ENCODE measurements at regions not wholly inside any gene's neighbourhood (a gene's known extent, or its start where the extent isn't known, plus 50 kb on each side); places are given as distances from the start of the nearest gene placed in this dataset.

- peak; percentile 49 for TF ChIP-seq GABPB1 (CRISPR knock-in tag; IDR thresholded peaks at IDR 0.05)
These were observed 156.4 kb upstream of the NR3C2 start (continued) for GRCh38 chr4:148598418-148599207.

- 0% methylated on average over 2 of the region's 4 CpGs for WGBS (ENCODE audit: low lambda C conversion rate)
- no peaks in the 10 kb centered on the region for H3K79me2 ChIP-seq (ENCODE audit: insufficient read depth, low read length)
- TF ChIP-seq, protein P1, sequence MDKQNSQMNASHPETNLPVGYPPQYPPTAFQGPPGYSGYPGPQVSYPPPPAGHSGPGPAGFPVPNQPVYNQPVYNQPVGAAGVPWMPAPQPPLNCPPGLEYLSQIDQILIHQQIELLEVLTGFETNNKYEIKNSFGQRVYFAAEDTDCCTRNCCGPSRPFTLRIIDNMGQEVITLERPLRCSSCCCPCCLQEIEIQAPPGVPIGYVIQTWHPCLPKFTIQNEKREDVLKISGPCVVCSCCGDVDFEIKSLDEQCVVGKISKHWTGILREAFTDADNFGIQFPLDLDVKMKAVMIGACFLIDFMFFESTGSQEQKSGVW (CRISPR knock-in tag; IDR thresholded peaks at IDR 0.05; ENCODE audit: borderline replicate concordance): no peak
- TF ChIP-seq ZZZ3 (CRISPR knock-in tag; IDR thresholded peaks at IDR 0.05; ENCODE audit: borderline replicate concordance) (no peak), ELF4 (CRISPR knock-in tag; IDR thresholded peaks at IDR 0.05; ENCODE audit: borderline replicate concordance) (no peak)
- TF ChIP-seq, protein P2, sequence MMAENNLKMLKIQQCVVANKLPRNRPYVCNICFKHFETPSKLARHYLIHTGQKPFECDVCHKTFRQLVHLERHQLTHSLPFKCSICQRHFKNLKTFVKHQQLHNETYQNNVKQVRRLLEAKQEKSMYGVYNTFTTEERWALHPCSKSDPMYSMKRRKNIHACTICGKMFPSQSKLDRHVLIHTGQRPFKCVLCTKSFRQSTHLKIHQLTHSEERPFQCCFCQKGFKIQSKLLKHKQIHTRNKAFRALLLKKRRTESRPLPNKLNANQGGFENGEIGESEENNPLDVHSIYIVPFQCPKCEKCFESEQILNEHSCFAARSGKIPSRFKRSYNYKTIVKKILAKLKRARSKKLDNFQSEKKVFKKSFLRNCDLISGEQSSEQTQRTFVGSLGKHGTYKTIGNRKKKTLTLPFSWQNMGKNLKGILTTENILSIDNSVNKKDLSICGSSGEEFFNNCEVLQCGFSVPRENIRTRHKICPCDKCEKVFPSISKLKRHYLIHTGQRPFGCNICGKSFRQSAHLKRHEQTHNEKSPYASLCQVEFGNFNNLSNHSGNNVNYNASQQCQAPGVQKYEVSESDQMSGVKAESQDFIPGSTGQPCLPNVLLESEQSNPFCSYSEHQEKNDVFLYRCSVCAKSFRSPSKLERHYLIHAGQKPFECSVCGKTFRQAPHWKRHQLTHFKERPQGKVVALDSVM (CRISPR knock-in tag; IDR thresholded peaks at IDR 0.05): no peak
- TF ChIP-seq, protein P3, sequence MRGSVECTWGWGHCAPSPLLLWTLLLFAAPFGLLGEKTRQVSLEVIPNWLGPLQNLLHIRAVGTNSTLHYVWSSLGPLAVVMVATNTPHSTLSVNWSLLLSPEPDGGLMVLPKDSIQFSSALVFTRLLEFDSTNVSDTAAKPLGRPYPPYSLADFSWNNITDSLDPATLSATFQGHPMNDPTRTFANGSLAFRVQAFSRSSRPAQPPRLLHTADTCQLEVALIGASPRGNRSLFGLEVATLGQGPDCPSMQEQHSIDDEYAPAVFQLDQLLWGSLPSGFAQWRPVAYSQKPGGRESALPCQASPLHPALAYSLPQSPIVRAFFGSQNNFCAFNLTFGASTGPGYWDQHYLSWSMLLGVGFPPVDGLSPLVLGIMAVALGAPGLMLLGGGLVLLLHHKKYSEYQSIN (CRISPR knock-in tag; IDR thresholded peaks at IDR 0.05; ENCODE audit: borderline replicate concordance): no peak
- no peak overlapping the region for H3K4me2 ChIP-seq (ENCODE audit: low read depth, low read length)
- H3K4me3 ChIP-seq (replicated peaks in 1 of 3; ENCODE audit: insufficient read depth in 1 of 3, low read depth in 2 of 3, low read length in 3 of 3): no peak overlapping the region
- no peak overlapping the region for H3K9ac ChIP-seq (ENCODE audit: insufficient read depth, low read depth, low read length)
- DNase-seq (ENCODE audit: low spot score): no peak
- no peak for ATAC-seq
- FAIRE-seq: no peak
- H2AFZ ChIP-seq (ENCODE audit: low read length): no peak overlapping the region
- intact Hi-C loops (cut with micrococcal nuclease; ENCODE audit: unreplicated experiment) (no loop called here), in situ Hi-C loops (cut with HindIII; ENCODE audit: extremely low pct_ligation_motif_present, low pct_unique_long_range_greater_than_20kb) (no loop called here)
- no peaks in the 10 kb centered on the region for H3K36me3 ChIP-seq (replicated peaks in 1 of 2; ENCODE audit: control insufficient read depth in 1 of 2, insufficient read depth in 2 of 2, low read length in 2 of 2)
- ChIA-PET POLR2A (no interaction called here), CTCF (ENCODE audit: low intra/inter-chr PET ratio, low total read pairs) (no interaction called here)
- no peaks in the 10 kb centered on the region for H4K20me1 ChIP-seq (ENCODE audit: insufficient read depth, low read length)
- no peaks in the 10 kb centered on the region for H3K4me1 ChIP-seq (ENCODE audit: insufficient read depth, low read length)
- peaks cover 57% of the 10 kb centered on the region for H3K9me3 ChIP-seq (ENCODE audit: low read length)
- no peaks in the 10 kb centered on the region for H3K27me3 ChIP-seq (ENCODE audit: control insufficient read depth in 1 of 2, insufficient read depth in 2 of 2, low read length in 2 of 2)
- no peak overlapping the region for H3K27ac ChIP-seq (ENCODE audit: extremely low read length, insufficient read depth, low read length)
- no TSS peak for BruUV-seq (replicated peaks)
These were observed 147.0 kb upstream of the NR3C2 start for GRCh38 chr4:148589182-148589581.

All from HepG2 (cell line).